ENCODE measurements at regions not wholly inside any gene's neighbourhood (a gene's known extent, or its start where the extent isn't known, plus 50 kb on each side); places are given as distances from the start of the nearest gene placed in this dataset.

DNA sequence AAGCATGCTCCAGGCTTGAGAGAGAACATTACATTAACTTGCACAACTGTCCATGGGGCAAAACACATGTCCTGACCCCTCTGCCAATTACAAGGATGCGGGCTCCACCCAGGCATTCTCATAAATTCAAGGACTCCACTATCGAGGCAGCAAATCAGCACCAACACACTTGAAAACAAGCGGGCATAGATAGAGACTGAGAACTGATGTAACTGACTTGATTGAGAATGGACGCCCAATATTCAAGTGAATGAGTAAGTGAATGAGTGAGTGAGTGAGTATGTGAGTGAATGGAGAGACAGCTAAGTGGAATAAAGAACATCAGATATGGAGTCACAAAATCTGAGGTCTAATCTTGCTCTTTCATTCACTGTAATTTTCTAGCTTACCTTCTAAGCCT is 75.0 kb upstream of the VSTM2B start:
- Mint-ChIP-seq H3K9me3 (ENCODE audit: insufficient read depth) (peaks cover 4% of the 10 kb centered on the region), H3K27ac (no peak overlapping the region), H3K27me3 (peaks cover 3% of the 10 kb centered on the region), H3K4me3 (no peak overlapping the region), H3K4me1 (no peaks in the 10 kb centered on the region)
- H3K4me1 ChIP-seq (ENCODE audit: control insufficient read depth in 2 of 2, insufficient read depth in 2 of 2, low read length in 2 of 2), result no peaks in the 10 kb centered on the region
- no peak overlapping the region for H3K27ac ChIP-seq (ENCODE audit: low read length in 2 of 2)
- no CpG with 5 or more reads among the region's 4 CpGs for WGBS (ENCODE audit: insufficient coverage)
- no peak overlapping the region for H3K4me2 ChIP-seq (replicated peaks; ENCODE audit: low read depth, low read length, poor library complexity, severe bottlenecking)
- intact Hi-C loops (cut with micrococcal nuclease), result no loop called here
- no peak overlapping the region for H3K4me3 ChIP-seq (ENCODE audit: control extremely low read depth in 1 of 5, extremely low read depth in 1 of 5, insufficient read depth in 1 of 5, low read depth in 2 of 5, low read length in 4 of 5)
- ATAC-seq (ENCODE audit: low read depth), result no peak
- H3K36me3 ChIP-seq (replicated peaks in 1 of 2; ENCODE audit: control extremely low read depth in 1 of 2, control insufficient read depth in 1 of 2, extremely low read depth in 1 of 2, insufficient read depth in 2 of 2, low read length in 1 of 2), result no peaks in the 10 kb centered on the region
- no peak overlapping the region for H2AFZ ChIP-seq (ENCODE audit: insufficient read depth, low read depth, low read length, poor library complexity, severe bottlenecking)
- H4K20me1 ChIP-seq (ENCODE audit: control insufficient read depth, insufficient read depth, low read length, poor library complexity, severe bottlenecking), result no peaks in the 10 kb centered on the region
- POLR2A ChIA-PET, result no interaction called here
- H3K79me2 ChIP-seq (ENCODE audit: control insufficient read depth, insufficient read depth, low read length), result no peaks in the 10 kb centered on the region
- CTCF ChIA-PET, result no interaction called here
- TF ChIP-seq CTCF (IDR thresholded peaks at IDR 0.05) (no peak), EZH2 (IDR thresholded peaks at IDR 0.05; ENCODE audit: borderline replicate concordance, insufficient read depth, low read depth, low read length, poor library complexity, severe bottlenecking) (no peak)
- H3K27me3 ChIP-seq (replicated peaks in 1 of 4; ENCODE audit: control extremely low read depth in 1 of 4, control insufficient read depth in 3 of 4, insufficient read depth in 4 of 4, low read length in 3 of 4), result no peaks in the 10 kb centered on the region
- DNase-seq, result no peak
- peaks cover 0 to 18% (median 0%) of the 10 kb centered on the region in 3 donors for H3K9me3 ChIP-seq (ENCODE audit: control extremely low read depth in 1 of 3, control insufficient read depth in 2 of 3, insufficient read depth in 1 of 3, low read length in 2 of 3)
- no peak overlapping the region for H3K9ac ChIP-seq (ENCODE audit: low read length)

DNA sequence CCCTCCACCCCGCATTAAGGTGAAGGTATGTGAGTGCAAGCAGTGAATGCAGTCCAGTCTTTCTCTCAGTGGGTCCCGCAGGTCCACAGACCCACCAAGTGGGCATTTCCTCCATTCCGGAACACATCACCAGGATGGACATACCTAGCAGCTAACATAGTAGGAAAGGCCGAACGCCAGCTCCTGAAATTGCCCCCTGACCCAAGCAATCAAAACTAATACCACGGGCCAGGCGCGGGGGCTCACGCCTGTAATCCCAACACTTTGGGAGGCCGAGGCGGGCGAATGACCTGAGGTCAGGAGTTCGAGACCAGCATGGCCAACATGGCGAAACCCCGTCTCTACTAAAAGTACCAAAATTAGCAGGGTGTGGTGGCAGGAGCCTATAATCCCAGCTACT is 71.7 kb upstream of the VSTM2B start:
- no peak overlapping the region for H3K4me3 ChIP-seq (ENCODE audit: control extremely low read depth in 1 of 5, extremely low read depth in 1 of 5, insufficient read depth in 1 of 5, low read depth in 2 of 5, low read length in 4 of 5)
- H4K20me1 ChIP-seq (ENCODE audit: control insufficient read depth, insufficient read depth, low read length, poor library complexity, severe bottlenecking), result no peaks in the 10 kb centered on the region
- H3K79me2 ChIP-seq (ENCODE audit: control insufficient read depth, insufficient read depth, low read length), result no peaks in the 10 kb centered on the region
- Mint-ChIP-seq H3K27ac (no peak overlapping the region), H3K4me1 (no peaks in the 10 kb centered on the region), H3K27me3 (peaks cover 7% of the 10 kb centered on the region), H3K4me3 (no peak overlapping the region), H3K9me3 (ENCODE audit: insufficient read depth) (peaks cover 7% of the 10 kb centered on the region)
- H3K36me3 ChIP-seq (replicated peaks in 1 of 2; ENCODE audit: control extremely low read depth in 1 of 2, control insufficient read depth in 1 of 2, extremely low read depth in 1 of 2, insufficient read depth in 2 of 2, low read length in 1 of 2), result no peaks in the 10 kb centered on the region
- no peaks in the 10 kb centered on the region for H3K4me1 ChIP-seq (ENCODE audit: control insufficient read depth in 2 of 2, insufficient read depth in 2 of 2, low read length in 2 of 2)
- no peak overlapping the region for H2AFZ ChIP-seq (ENCODE audit: insufficient read depth, low read depth, low read length, poor library complexity, severe bottlenecking)
- POLR2A ChIA-PET, result no interaction called here
- H3K27ac ChIP-seq (ENCODE audit: low read length in 2 of 2), result no peak overlapping the region
- ATAC-seq (ENCODE audit: low read depth) (no peak), DNase-seq (no peak)
- intact Hi-C loops (cut with micrococcal nuclease), result no loop called here
- TF ChIP-seq CTCF (IDR thresholded peaks at IDR 0.05) (no peak), EZH2 (IDR thresholded peaks at IDR 0.05; ENCODE audit: borderline replicate concordance, insufficient read depth, low read depth, low read length, poor library complexity, severe bottlenecking) (no peak)
- H3K9me3 ChIP-seq (ENCODE audit: control extremely low read depth in 1 of 3, control insufficient read depth in 2 of 3, insufficient read depth in 1 of 3, low read length in 2 of 3), result peaks cover 1 to 14% (median 11%) of the 10 kb centered on the region in 3 donors
- H3K9ac ChIP-seq (ENCODE audit: low read length), result no peak overlapping the region
- H3K4me2 ChIP-seq (replicated peaks; ENCODE audit: low read depth, low read length, poor library complexity, severe bottlenecking), result no peak overlapping the region
- no peaks in the 10 kb centered on the region for H3K27me3 ChIP-seq (replicated peaks in 1 of 4; ENCODE audit: control extremely low read depth in 1 of 4, control insufficient read depth in 3 of 4, insufficient read depth in 4 of 4, low read length in 3 of 4)
- 97% methylated on average over 13 of the region's 15 CpGs for WGBS (ENCODE audit: insufficient coverage)
- CTCF ChIA-PET, result no interaction called here
